Ovary (tissue), 3 donors: ENCODE measurements at regions not wholly inside any gene's neighbourhood (a gene's known extent, or its start where the extent isn't known, plus 50 kb on each side); places are given as distances from the start of the nearest gene placed in this dataset.
"Not testable (repeated sequence)": the region's sequence is repeated elsewhere in the genome, so short reads cannot be mapped to it uniquely, and the experiment has no call there.

Experiments
- EP300 ChIP-seq: sonication (generic); formaldehyde crosslinking; IDR thresholded peaks from one replicate; pipeline ENCODE4 v1.6.1; 2017; ENCODE audit warnings: antibody characterized with exemption
- POLR2A ChIP-seq: fragments of 450-650 bp; IDR thresholded peaks from one replicate; pipeline ENCODE4 v1.6.1; 2017; ENCODE audit warnings: antibody characterized with exemption, mild to moderate bottlenecking, moderate library complexity
- TF ChIP-seq, protein P1 (sequence below), 3 donors: fragments of 450-650 bp in 2 of 3; fragments of 200-600 bp in 1 of 3; IDR thresholded peaks; one replicate each; pipeline versions ENCODE4 v1.5.1 to v1.8.0; 2016 to 2022; ENCODE audit warnings: antibody characterized with exemption in 3 of 3, mild to moderate bottlenecking in 1 of 3
- donor health status: DM: no; HTN: no; CAD: no.

DNA sequence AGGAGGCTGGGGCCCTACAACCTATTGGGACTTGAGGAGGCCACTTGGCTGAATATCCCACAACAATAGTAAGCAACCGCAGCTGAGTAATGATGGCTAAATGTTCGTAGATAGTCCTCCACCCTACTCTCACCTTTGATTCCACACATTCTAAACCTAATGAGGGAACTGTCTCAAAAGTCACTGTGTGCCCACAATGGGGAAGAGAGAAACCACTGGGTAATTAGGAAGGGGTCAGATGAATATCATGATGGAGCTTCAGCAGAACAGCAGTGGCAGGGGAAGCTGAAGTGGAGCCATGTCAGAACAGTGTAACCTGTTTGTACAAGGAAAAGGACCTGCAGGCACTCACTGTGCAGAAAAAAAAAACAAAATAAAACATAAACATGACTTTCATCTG, 81.4 kb upstream of the POMZP3 start:
- TF ChIP-seq EP300, POLR2A: not testable (repeated sequence)
- TF ChIP-seq, protein P1, sequence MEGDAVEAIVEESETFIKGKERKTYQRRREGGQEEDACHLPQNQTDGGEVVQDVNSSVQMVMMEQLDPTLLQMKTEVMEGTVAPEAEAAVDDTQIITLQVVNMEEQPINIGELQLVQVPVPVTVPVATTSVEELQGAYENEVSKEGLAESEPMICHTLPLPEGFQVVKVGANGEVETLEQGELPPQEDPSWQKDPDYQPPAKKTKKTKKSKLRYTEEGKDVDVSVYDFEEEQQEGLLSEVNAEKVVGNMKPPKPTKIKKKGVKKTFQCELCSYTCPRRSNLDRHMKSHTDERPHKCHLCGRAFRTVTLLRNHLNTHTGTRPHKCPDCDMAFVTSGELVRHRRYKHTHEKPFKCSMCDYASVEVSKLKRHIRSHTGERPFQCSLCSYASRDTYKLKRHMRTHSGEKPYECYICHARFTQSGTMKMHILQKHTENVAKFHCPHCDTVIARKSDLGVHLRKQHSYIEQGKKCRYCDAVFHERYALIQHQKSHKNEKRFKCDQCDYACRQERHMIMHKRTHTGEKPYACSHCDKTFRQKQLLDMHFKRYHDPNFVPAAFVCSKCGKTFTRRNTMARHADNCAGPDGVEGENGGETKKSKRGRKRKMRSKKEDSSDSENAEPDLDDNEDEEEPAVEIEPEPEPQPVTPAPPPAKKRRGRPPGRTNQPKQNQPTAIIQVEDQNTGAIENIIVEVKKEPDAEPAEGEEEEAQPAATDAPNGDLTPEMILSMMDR (IDR thresholded peaks at IDR 0.05): not testable (repeated sequence)
